ENCODE measurements at regions not wholly inside any gene's neighbourhood (a gene's known extent, or its start where the extent isn't known, plus 50 kb on each side); places are given as distances from the start of the nearest gene placed in this dataset.

- no peaks in the 10 kb centered on the region for H3K27me3 ChIP-seq (ENCODE audit: control insufficient read depth, insufficient read depth, low read length)
- no peak for DNase-seq (ENCODE audit: low read depth in 4 of 6, low spot score in 6 of 6)
- H3K4me1 ChIP-seq (ENCODE audit: control insufficient read depth, insufficient read depth, low read length) = no peaks in the 10 kb centered on the region
- no peaks in the 10 kb centered on the region for H3K36me3 ChIP-seq (ENCODE audit: control insufficient read depth, insufficient read depth, low read length)
- H3K9me3 ChIP-seq (ENCODE audit: control insufficient read depth, insufficient read depth, low read length) = no peaks in the 10 kb centered on the region
- no peak overlapping the region for H3K27ac ChIP-seq (ENCODE audit: low read depth, low read length)
- 90% methylated on average over 2 of the region's 3 CpGs for WGBS (ENCODE audit: insufficient coverage)
- H3K4me3 ChIP-seq (ENCODE audit: low read depth, low read length) = no peak overlapping the region
Observed at GRCh38 chr7:46844486-46844885, 737.4 kb downstream of the TNS3 start.

GRCh38 chr7:46841248-46841647, 740.7 kb downstream of the TNS3 start:
- Histone ChIP-seq H3K4me1 (ENCODE audit: control insufficient read depth, insufficient read depth, low read length) (no peaks in the 10 kb centered on the region), H3K27ac (ENCODE audit: low read depth, low read length) (no peak overlapping the region), H3K36me3 (ENCODE audit: control insufficient read depth, insufficient read depth, low read length) (no peaks in the 10 kb centered on the region), H3K4me3 (ENCODE audit: low read depth, low read length) (no peak overlapping the region), H3K27me3 (ENCODE audit: control insufficient read depth, insufficient read depth, low read length) (no peaks in the 10 kb centered on the region), H3K9me3 (ENCODE audit: control insufficient read depth, insufficient read depth, low read length) (no peaks in the 10 kb centered on the region)
- WGBS (ENCODE audit: insufficient coverage) = 90% methylated on average over 3 of the region's 3 CpGs
- no peak for DNase-seq (ENCODE audit: low read depth in 4 of 6, low spot score in 6 of 6)

- Histone ChIP-seq H3K9me3 (ENCODE audit: control insufficient read depth, insufficient read depth, low read length) (no peaks in the 10 kb centered on the region), H3K27me3 (ENCODE audit: control insufficient read depth, insufficient read depth, low read length) (no peaks in the 10 kb centered on the region), H3K27ac (ENCODE audit: low read depth, low read length) (no peak overlapping the region), H3K4me3 (ENCODE audit: low read depth, low read length) (no peak overlapping the region), H3K4me1 (ENCODE audit: control insufficient read depth, insufficient read depth, low read length) (no peaks in the 10 kb centered on the region), H3K36me3 (ENCODE audit: control insufficient read depth, insufficient read depth, low read length) (no peaks in the 10 kb centered on the region)
- WGBS (ENCODE audit: insufficient coverage) = 97% methylated on average over 3 of the region's 3 CpGs
- no peak for DNase-seq (ENCODE audit: low read depth in 4 of 6, low spot score in 6 of 6)
Observed at GRCh38 chr7:46839651-46840050, 742.3 kb downstream of the TNS3 start.

- Histone ChIP-seq H3K36me3 (ENCODE audit: control insufficient read depth, insufficient read depth, low read length) (no peaks in the 10 kb centered on the region), H3K4me3 (ENCODE audit: low read depth, low read length) (no peak overlapping the region), H3K4me1 (ENCODE audit: control insufficient read depth, insufficient read depth, low read length) (no peaks in the 10 kb centered on the region), H3K9me3 (ENCODE audit: control insufficient read depth, insufficient read depth, low read length) (no peaks in the 10 kb centered on the region), H3K27me3 (ENCODE audit: control insufficient read depth, insufficient read depth, low read length) (no peaks in the 10 kb centered on the region), H3K27ac (ENCODE audit: low read depth, low read length) (no peak overlapping the region)
- 81% methylated on average over 3 of the region's 5 CpGs for WGBS (ENCODE audit: insufficient coverage)
- DNase-seq (ENCODE audit: low read depth in 4 of 6, low spot score in 6 of 6) = no peak
Observed at GRCh38 chr7:46838463-46838862, 743.4 kb downstream of the TNS3 start.

- WGBS (ENCODE audit: insufficient coverage) = no CpG with 5 or more reads among the region's 2 CpGs
- Histone ChIP-seq H3K36me3 (ENCODE audit: control insufficient read depth, insufficient read depth, low read length) (no peaks in the 10 kb centered on the region), H3K27ac (ENCODE audit: low read depth, low read length) (no peak overlapping the region), H3K9me3 (ENCODE audit: control insufficient read depth, insufficient read depth, low read length) (no peaks in the 10 kb centered on the region), H3K4me1 (ENCODE audit: control insufficient read depth, insufficient read depth, low read length) (no peaks in the 10 kb centered on the region), H3K27me3 (ENCODE audit: control insufficient read depth, insufficient read depth, low read length) (no peaks in the 10 kb centered on the region), H3K4me3 (ENCODE audit: low read depth, low read length) (no peak overlapping the region)
- no peak for DNase-seq (ENCODE audit: low read depth in 4 of 6, low spot score in 6 of 6)
Observed at GRCh38 chr7:46835556-46835955, 746.4 kb downstream of the TNS3 start.

- no CpG with 5 or more reads among the region's 5 CpGs for WGBS (ENCODE audit: insufficient coverage)
- H3K4me3 ChIP-seq (ENCODE audit: low read depth, low read length) = no peak overlapping the region
- H3K9me3 ChIP-seq (ENCODE audit: control insufficient read depth, insufficient read depth, low read length) = no peaks in the 10 kb centered on the region
- H3K36me3 ChIP-seq (ENCODE audit: control insufficient read depth, insufficient read depth, low read length) = no peaks in the 10 kb centered on the region
- DNase-seq (ENCODE audit: low read depth in 4 of 6, low spot score in 6 of 6) = no peak
- no peaks in the 10 kb centered on the region for H3K4me1 ChIP-seq (ENCODE audit: control insufficient read depth, insufficient read depth, low read length)
- no peak overlapping the region for H3K27ac ChIP-seq (ENCODE audit: low read depth, low read length)
- no peaks in the 10 kb centered on the region for H3K27me3 ChIP-seq (ENCODE audit: control insufficient read depth, insufficient read depth, low read length)
Observed at GRCh38 chr7:46834921-46835320, 747.0 kb downstream of the TNS3 start.

- WGBS (ENCODE audit: insufficient coverage) = no CpG with 5 or more reads among the region's 1 CpG
- Histone ChIP-seq H3K27ac (ENCODE audit: low read depth, low read length) (no peak overlapping the region), H3K36me3 (ENCODE audit: control insufficient read depth, insufficient read depth, low read length) (no peaks in the 10 kb centered on the region), H3K9me3 (ENCODE audit: control insufficient read depth, insufficient read depth, low read length) (no peaks in the 10 kb centered on the region), H3K4me1 (ENCODE audit: control insufficient read depth, insufficient read depth, low read length) (no peaks in the 10 kb centered on the region), H3K4me3 (ENCODE audit: low read depth, low read length) (no peak overlapping the region), H3K27me3 (ENCODE audit: control insufficient read depth, insufficient read depth, low read length) (no peaks in the 10 kb centered on the region)
- no peak for DNase-seq (ENCODE audit: low read depth in 4 of 6, low spot score in 6 of 6)
Observed at GRCh38 chr7:46833197-46833596, 748.7 kb downstream of the TNS3 start.

- Histone ChIP-seq H3K36me3 (ENCODE audit: control insufficient read depth, insufficient read depth, low read length) (no peaks in the 10 kb centered on the region), H3K4me3 (ENCODE audit: low read depth, low read length) (no peak overlapping the region), H3K27me3 (ENCODE audit: control insufficient read depth, insufficient read depth, low read length) (no peaks in the 10 kb centered on the region), H3K4me1 (ENCODE audit: control insufficient read depth, insufficient read depth, low read length) (no peaks in the 10 kb centered on the region), H3K27ac (ENCODE audit: low read depth, low read length) (no peak overlapping the region), H3K9me3 (ENCODE audit: control insufficient read depth, insufficient read depth, low read length) (no peaks in the 10 kb centered on the region)
- no peak for DNase-seq (ENCODE audit: low read depth in 4 of 6, low spot score in 6 of 6)
- WGBS (ENCODE audit: insufficient coverage) = 94% methylated on average over 2 of the region's 2 CpGs
Observed at GRCh38 chr7:46832136-46832535, 749.8 kb downstream of the TNS3 start.

GRCh38 chr7:46819819-46820218, 762.1 kb downstream of the TNS3 start:
- no peaks in the 10 kb centered on the region for H3K4me1 ChIP-seq (ENCODE audit: control insufficient read depth, insufficient read depth, low read length)
- 87% methylated on average over 3 of the region's 7 CpGs for WGBS (ENCODE audit: insufficient coverage)
- H3K27ac ChIP-seq (ENCODE audit: low read depth, low read length) = no peak overlapping the region
- peaks cover 1% of the 10 kb centered on the region for H3K9me3 ChIP-seq (ENCODE audit: control insufficient read depth, insufficient read depth, low read length)
- no peaks in the 10 kb centered on the region for H3K27me3 ChIP-seq (ENCODE audit: control insufficient read depth, insufficient read depth, low read length)
- no peak for DNase-seq (ENCODE audit: low read depth in 4 of 6, low spot score in 6 of 6)
- no peak overlapping the region for H3K4me3 ChIP-seq (ENCODE audit: low read depth, low read length)
- H3K36me3 ChIP-seq (ENCODE audit: control insufficient read depth, insufficient read depth, low read length) = no peaks in the 10 kb centered on the region

GRCh38 chr7:46814516-46815250, 767.2 kb downstream of the TNS3 start:
- no peak overlapping the region for H3K27ac ChIP-seq (ENCODE audit: low read depth, low read length)
- no peaks in the 10 kb centered on the region for H3K4me1 ChIP-seq (ENCODE audit: control insufficient read depth, insufficient read depth, low read length)
- DNase-seq (ENCODE audit: low read depth in 4 of 6, low spot score in 6 of 6) = no peak
- H3K27me3 ChIP-seq (ENCODE audit: control insufficient read depth, insufficient read depth, low read length) = no peaks in the 10 kb centered on the region
- H3K4me3 ChIP-seq (ENCODE audit: low read depth, low read length) = no peak overlapping the region
- peaks cover 1% of the 10 kb centered on the region for H3K9me3 ChIP-seq (ENCODE audit: control insufficient read depth, insufficient read depth, low read length)
- WGBS (ENCODE audit: insufficient coverage) = 50% methylated on average over 2 of the region's 4 CpGs
- no peaks in the 10 kb centered on the region for H3K36me3 ChIP-seq (ENCODE audit: control insufficient read depth, insufficient read depth, low read length)

Measured in spinal cord (tissue), 9 donors.